Hypothalamus (tissue), 51 donors: ENCODE measurements at regions not wholly inside any gene's neighbourhood (a gene's known extent, or its start where the extent isn't known, plus 50 kb on each side); places are given as distances from the start of the nearest gene placed in this dataset.
"Not testable (repeated sequence)": the region's sequence is repeated elsewhere in the genome, so short reads cannot be mapped to it uniquely, and the experiment has no call there.

Source experiments
- DNase-seq, 51 donors: peaks; one replicate each; lab custom pipeline; 2025; lab: John Stamatoyannopoulos, UW

- no peak for DNase-seq
These were observed 1141.1 kb downstream of the FAT4 start for GRCh38 chr4:126455865-126456264.

- DNase-seq = no peak
These were observed 1144.2 kb downstream of the FAT4 start for GRCh38 chr4:126458993-126459392.

GRCh38 chr4:126465341-126465740, 1150.6 kb downstream of the FAT4 start:
- no peak for DNase-seq

GRCh38 chr4:126466848-126467247, 1152.1 kb downstream of the FAT4 start:
- DNase-seq = no peak

GRCh38 chr4:126468144-126468543, 1153.4 kb downstream of the FAT4 start:
- DNase-seq = no peak

GRCh38 chr4:126470862-126471261, 1156.1 kb downstream of the FAT4 start:
- DNase-seq = no peak

- no peak for DNase-seq
These were observed 1157.0 kb upstream of the INTU start for GRCh38 chr4:126475730-126476129.

GRCh38 chr4:126479709-126480108, 1153.0 kb upstream of the INTU start:
- no peak for DNase-seq

- DNase-seq = no peak
These were observed 1150.4 kb upstream of the INTU start for GRCh38 chr4:126482311-126482710.

- DNase-seq = no peak
These were observed 1146.4 kb upstream of the INTU start for GRCh38 chr4:126486377-126486776.

- DNase-seq = no peak
These were observed 1142.8 kb upstream of the INTU start for GRCh38 chr4:126489826-126490463.

- no peak for DNase-seq
These were observed 1137.5 kb upstream of the INTU start for GRCh38 chr4:126495163-126495752.

- DNase-seq = no peak
These were observed 1119.8 kb upstream of the INTU start for GRCh38 chr4:126512979-126513378.

GRCh38 chr4:126513596-126513995, 1119.2 kb upstream of the INTU start:
- no peak for DNase-seq

- DNase-seq = no peak
These were observed 1112.0 kb upstream of the INTU start for GRCh38 chr4:126520731-126521130.

GRCh38 chr4:126525400-126525799, 1107.4 kb upstream of the INTU start:
- DNase-seq = not testable (repeated sequence)

- DNase-seq = no peak
These were observed 1106.4 kb upstream of the INTU start for GRCh38 chr4:126526335-126526734.

- no peak for DNase-seq
These were observed 1102.8 kb upstream of the INTU start for GRCh38 chr4:126529997-126530396.

GRCh38 chr4:126530996-126531585, 1101.7 kb upstream of the INTU start:
- DNase-seq = no peak

- no peak for DNase-seq
These were observed 1100.2 kb upstream of the INTU start for GRCh38 chr4:126532527-126532926.

GRCh38 chr4:126533146-126533805, 1099.5 kb upstream of the INTU start:
- DNase-seq = no peak

- no peak for DNase-seq
These were observed 1093.0 kb upstream of the INTU start for GRCh38 chr4:126539771-126540170.
